Neural cell (in vitro differentiated cells): ENCODE measurements at regions not wholly inside any gene's neighbourhood (a gene's known extent, or its start where the extent isn't known, plus 50 kb on each side); places are given as distances from the start of the nearest gene placed in this dataset.

Experiments used
- H2AFZ ChIP-seq: fragments of 200-600, 300-800 bp; sonication (generic), shearing (Covaris generic); 2 replicates; pipeline ENCODE4 v1.6.0; 2014; ENCODE audit warnings: low read depth, mild to moderate bottlenecking, antibody characterized with exemption, low read length, moderate library complexity
- H3F3A ChIP-seq: fragments of 200-600 bp; shearing (Covaris generic); 2 replicates; pipeline ENCODE4 v1.6.1; 2016; ENCODE audit warnings: mild to moderate bottlenecking, moderate library complexity, mixed read lengths, antibody characterized with exemption, low read length; ENCODE audit not compliant: insufficient read depth, poor library complexity, severe bottlenecking
- H3K27ac ChIP-seq: fragments of 200-600, 300-800 bp; sonication (generic), shearing (Covaris generic); 2 replicates; pipeline ENCODE4 v1.5.1; 2014; ENCODE audit warnings: mild to moderate bottlenecking, low read length, moderate library complexity
- H3K27me3 ChIP-seq: fragments of 300-800, 200-600 bp; sonication (generic), shearing (Covaris generic); 2 replicates; pipeline ENCODE4 v1.6.0; 2014; ENCODE audit warnings: mild to moderate bottlenecking, low read depth, low read length, moderate library complexity; ENCODE audit not compliant: insufficient read depth
- H3K36me3 ChIP-seq: fragments of 300-800, 200-600 bp; sonication (generic), shearing (Covaris generic); 2 replicates; pipeline ENCODE4 v1.5.1; 2014; ENCODE audit warnings: mild to moderate bottlenecking, antibody characterized with exemption, low read length, moderate library complexity; ENCODE audit not compliant: insufficient read depth
- H3K4me2 ChIP-seq: fragments of 300-800, 200-600 bp; sonication (generic), shearing (Covaris generic); 2 replicates; pipeline ENCODE4 v1.6.0; 2014; ENCODE audit warnings: mild to moderate bottlenecking, low read length
- H3K4me3 ChIP-seq: fragments of 300-800, 200-600 bp; sonication (generic), shearing (Covaris generic); 2 replicates; pipeline ENCODE4 v1.5.1; 2014; ENCODE audit warnings: mild to moderate bottlenecking, low read length, moderate library complexity
- H3K79me2 ChIP-seq: fragments of 200-600 bp; shearing (Covaris generic); replicated peaks from 2 replicates; pipeline ENCODE4 v1.6.0; 2014; ENCODE audit warnings: mild to moderate bottlenecking, low read length, moderate library complexity; ENCODE audit not compliant: insufficient read depth
- H3K9ac ChIP-seq: fragments of 300-800, 200-600 bp; sonication (generic), shearing (Covaris generic); 2 replicates; pipeline ENCODE4 v1.6.1; 2016; ENCODE audit warnings: mild to moderate bottlenecking, low read length, mixed read lengths
- H3K9me2 ChIP-seq: fragments of 200-600 bp; shearing (Covaris generic); 2 replicates; pipeline ENCODE4 v1.6.1; 2016; ENCODE audit warnings: mild to moderate bottlenecking, low read length, mixed read lengths; ENCODE audit not compliant: insufficient read depth
- H3K9me3 ChIP-seq: fragments of 200-600, 300-800 bp; sonication (generic), shearing (Covaris generic); 2 replicates; pipeline ENCODE4 v1.6.1; 2016; ENCODE audit warnings: mild to moderate bottlenecking, mixed run types, low read length, moderate library complexity, mixed read lengths
- H4K20me1 ChIP-seq: fragments of 200-600 bp; shearing (Covaris generic); 2 replicates; pipeline ENCODE4 v1.6.1; 2016; ENCODE audit warnings: mild to moderate bottlenecking, mixed run types; ENCODE audit not compliant: insufficient read depth
- EP300 ChIP-seq: fragments of 450-650 bp; conservative IDR thresholded peaks from 2 replicates; pipeline ENCODE4 v1.6.1; 2014; ENCODE audit warnings: antibody characterized with exemption, mild to moderate bottlenecking, moderate library complexity; ENCODE audit not compliant: poor library complexity, severe bottlenecking
- EZH2 ChIP-seq: fragments of 200-600, 300-800 bp; shearing (Covaris generic), sonication (generic); IDR thresholded peaks from 2 replicates; pipeline ENCODE4 v1.6.1; 2014; ENCODE audit warnings: antibody characterized with exemption, low read length, borderline replicate concordance, mild to moderate bottlenecking; ENCODE audit not compliant: insufficient read depth, poor library complexity, severe bottlenecking
- MXI1 ChIP-seq: fragments of 450-650 bp; conservative IDR thresholded peaks from 2 replicates; pipeline ENCODE4 v1.6.1; 2014; ENCODE audit warnings: antibody characterized with exemption, mild to moderate bottlenecking; ENCODE audit not compliant: poor library complexity, severe bottlenecking
- POLR2AphosphoS5 ChIP-seq: IDR thresholded peaks from 2 replicates; pipeline ENCODE4 v1.6.1; 2012
- RAD21 ChIP-seq: fragments of 450-650 bp; conservative IDR thresholded peaks from 2 replicates; pipeline ENCODE4 v1.6.1; 2014; ENCODE audit warnings: antibody characterized with exemption, mild to moderate bottlenecking, moderate library complexity
- SMC3 ChIP-seq: fragments of 450-650 bp; conservative IDR thresholded peaks from 2 replicates; pipeline ENCODE4 v1.6.1; 2014; ENCODE audit warnings: antibody characterized with exemption, mild to moderate bottlenecking, moderate library complexity; ENCODE audit not compliant: poor library complexity
- TAF1 ChIP-seq: IDR thresholded peaks from 2 replicates; pipeline ENCODE4 v1.6.1; 2012; ENCODE audit warnings: low read depth
- TF ChIP-seq, protein P1 (sequence below): IDR thresholded peaks from 2 replicates; pipeline ENCODE4 v1.6.1; 2012; ENCODE audit warnings: borderline replicate concordance
- TF ChIP-seq, protein P2 (sequence below): fragments of 450-650 bp; IDR thresholded peaks from 2 replicates; pipeline ENCODE4 v1.5.1; 2014; ENCODE audit warnings: antibody characterized with exemption, mild to moderate bottlenecking, moderate library complexity; ENCODE audit not compliant: poor library complexity, severe bottlenecking

DNA sequence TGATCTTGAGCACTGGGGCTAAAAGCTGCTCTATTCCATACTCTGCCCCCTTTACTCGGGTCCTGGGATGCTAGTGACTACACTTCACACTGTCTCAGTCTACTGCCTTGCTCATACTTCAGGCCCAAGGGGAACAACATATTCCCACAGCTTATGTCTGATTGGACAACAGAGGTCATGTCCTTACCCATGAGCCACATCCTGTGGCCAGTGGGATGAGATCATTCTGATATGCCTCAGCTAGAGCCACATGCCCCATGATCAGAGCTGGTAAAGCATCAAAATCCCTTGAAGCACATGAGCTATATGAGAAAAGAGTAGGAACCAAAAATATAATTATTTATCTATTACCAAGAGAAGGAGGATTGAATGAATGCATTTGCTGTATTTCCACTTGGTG, 290.1 kb upstream of the TSHZ3 start:
- H3K79me2 ChIP-seq, result no peaks in the 10 kb centered on the region
- no peak overlapping the region for H3K27ac ChIP-seq
- H2AFZ ChIP-seq, result no peak overlapping the region
- H3K4me3 ChIP-seq, result no peak overlapping the region
- no peaks in the 10 kb centered on the region for H3K36me3 ChIP-seq
- H4K20me1 ChIP-seq, result no peaks in the 10 kb centered on the region
- no peaks in the 10 kb centered on the region for H3F3A ChIP-seq
- TF ChIP-seq EZH2, result no peak
- TF ChIP-seq, protein P1, sequence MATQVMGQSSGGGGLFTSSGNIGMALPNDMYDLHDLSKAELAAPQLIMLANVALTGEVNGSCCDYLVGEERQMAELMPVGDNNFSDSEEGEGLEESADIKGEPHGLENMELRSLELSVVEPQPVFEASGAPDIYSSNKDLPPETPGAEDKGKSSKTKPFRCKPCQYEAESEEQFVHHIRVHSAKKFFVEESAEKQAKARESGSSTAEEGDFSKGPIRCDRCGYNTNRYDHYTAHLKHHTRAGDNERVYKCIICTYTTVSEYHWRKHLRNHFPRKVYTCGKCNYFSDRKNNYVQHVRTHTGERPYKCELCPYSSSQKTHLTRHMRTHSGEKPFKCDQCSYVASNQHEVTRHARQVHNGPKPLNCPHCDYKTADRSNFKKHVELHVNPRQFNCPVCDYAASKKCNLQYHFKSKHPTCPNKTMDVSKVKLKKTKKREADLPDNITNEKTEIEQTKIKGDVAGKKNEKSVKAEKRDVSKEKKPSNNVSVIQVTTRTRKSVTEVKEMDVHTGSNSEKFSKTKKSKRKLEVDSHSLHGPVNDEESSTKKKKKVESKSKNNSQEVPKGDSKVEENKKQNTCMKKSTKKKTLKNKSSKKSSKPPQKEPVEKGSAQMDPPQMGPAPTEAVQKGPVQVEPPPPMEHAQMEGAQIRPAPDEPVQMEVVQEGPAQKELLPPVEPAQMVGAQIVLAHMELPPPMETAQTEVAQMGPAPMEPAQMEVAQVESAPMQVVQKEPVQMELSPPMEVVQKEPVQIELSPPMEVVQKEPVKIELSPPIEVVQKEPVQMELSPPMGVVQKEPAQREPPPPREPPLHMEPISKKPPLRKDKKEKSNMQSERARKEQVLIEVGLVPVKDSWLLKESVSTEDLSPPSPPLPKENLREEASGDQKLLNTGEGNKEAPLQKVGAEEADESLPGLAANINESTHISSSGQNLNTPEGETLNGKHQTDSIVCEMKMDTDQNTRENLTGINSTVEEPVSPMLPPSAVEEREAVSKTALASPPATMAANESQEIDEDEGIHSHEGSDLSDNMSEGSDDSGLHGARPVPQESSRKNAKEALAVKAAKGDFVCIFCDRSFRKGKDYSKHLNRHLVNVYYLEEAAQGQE, result no peak
- no peak for TF ChIP-seq TAF1
- TF ChIP-seq POLR2AphosphoS5, result no peak
- TF ChIP-seq, protein P2, sequence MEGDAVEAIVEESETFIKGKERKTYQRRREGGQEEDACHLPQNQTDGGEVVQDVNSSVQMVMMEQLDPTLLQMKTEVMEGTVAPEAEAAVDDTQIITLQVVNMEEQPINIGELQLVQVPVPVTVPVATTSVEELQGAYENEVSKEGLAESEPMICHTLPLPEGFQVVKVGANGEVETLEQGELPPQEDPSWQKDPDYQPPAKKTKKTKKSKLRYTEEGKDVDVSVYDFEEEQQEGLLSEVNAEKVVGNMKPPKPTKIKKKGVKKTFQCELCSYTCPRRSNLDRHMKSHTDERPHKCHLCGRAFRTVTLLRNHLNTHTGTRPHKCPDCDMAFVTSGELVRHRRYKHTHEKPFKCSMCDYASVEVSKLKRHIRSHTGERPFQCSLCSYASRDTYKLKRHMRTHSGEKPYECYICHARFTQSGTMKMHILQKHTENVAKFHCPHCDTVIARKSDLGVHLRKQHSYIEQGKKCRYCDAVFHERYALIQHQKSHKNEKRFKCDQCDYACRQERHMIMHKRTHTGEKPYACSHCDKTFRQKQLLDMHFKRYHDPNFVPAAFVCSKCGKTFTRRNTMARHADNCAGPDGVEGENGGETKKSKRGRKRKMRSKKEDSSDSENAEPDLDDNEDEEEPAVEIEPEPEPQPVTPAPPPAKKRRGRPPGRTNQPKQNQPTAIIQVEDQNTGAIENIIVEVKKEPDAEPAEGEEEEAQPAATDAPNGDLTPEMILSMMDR, result no peak
- TF ChIP-seq EP300, result no peak
- TF ChIP-seq RAD21, result no peak
- no peak for TF ChIP-seq SMC3
- no peak for TF ChIP-seq MXI1
- no peaks in the 10 kb centered on the region for H3K9me2 ChIP-seq
- no peak overlapping the region for H3K9ac ChIP-seq
- no peaks in the 10 kb centered on the region for H3K27me3 ChIP-seq
- H3K9me3 ChIP-seq, result no peaks in the 10 kb centered on the region
- H3K4me2 ChIP-seq, result no peak overlapping the region

DNA sequence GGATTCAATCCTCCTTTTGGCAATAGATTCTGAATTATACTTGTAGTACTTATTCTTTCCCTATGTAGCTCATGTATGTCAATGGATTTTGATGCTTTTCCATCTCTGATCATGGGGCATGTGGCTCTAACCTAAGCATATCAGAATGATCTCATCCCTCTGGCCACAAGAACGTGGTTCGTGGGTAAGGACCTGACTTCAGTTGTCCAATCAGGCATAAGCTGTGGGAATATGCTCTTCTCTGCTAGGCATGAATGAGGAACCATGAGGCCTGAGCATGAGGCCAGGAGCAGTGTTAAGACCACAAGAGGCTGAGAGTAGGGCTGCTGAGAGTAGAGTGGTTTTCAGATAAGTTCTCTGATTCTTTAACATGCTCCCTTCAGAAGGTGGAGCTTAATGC, 292.4 kb upstream of the TSHZ3 start:
- no peak overlapping the region for H3K4me2 ChIP-seq

More for the DNA sequence above, 292.4 kb upstream of the TSHZ3 start:
- Histone ChIP-seq H4K20me1 (no peaks in the 10 kb centered on the region), H3K79me2 (no peaks in the 10 kb centered on the region), H3K9me2 (no peaks in the 10 kb centered on the region), H3F3A (no peaks in the 10 kb centered on the region), H3K9ac (no peak overlapping the region), H3K27ac (no peak overlapping the region), H3K36me3 (no peaks in the 10 kb centered on the region), H2AFZ (no peak overlapping the region), H3K27me3 (no peaks in the 10 kb centered on the region), H3K9me3 (no peaks in the 10 kb centered on the region), H3K4me3 (no peak overlapping the region)
- TF ChIP-seq SMC3 (no peak), MXI1 (no peak), TAF1 (no peak), EZH2 (no peak), POLR2AphosphoS5 (no peak), RAD21 (no peak), EP300 (no peak)
- TF ChIP-seq, protein P1, result no peak
- TF ChIP-seq, protein P2, result no peak
